HCT116 (cell line): ENCODE measurements at regions not wholly inside any gene's neighbourhood (a gene's known extent, or its start where the extent isn't known, plus 50 kb on each side); places are given as distances from the start of the nearest gene placed in this dataset.

ENCODE experiments used
- CTCF ChIP-seq, 3 experiments: fragments of 200-600 bp in 1 of 3; sonication (generic) in 1 of 3; IDR thresholded peaks in 2 of 3; conservative IDR thresholded peaks in 1 of 3; 2 replicates each; pipeline ENCODE4 v1.5.1; 2012 to 2017; ENCODE audit warnings: low read depth in 2 of 3, low read length in 2 of 3, antibody characterized with exemption in 1 of 3, borderline replicate concordance in 1 of 3, control low read depth in 1 of 3, mild to moderate bottlenecking in 1 of 3, mixed read lengths in 1 of 3, mixed run types in 1 of 3, moderate library complexity in 1 of 3; ENCODE audit not compliant: insufficient read depth in 1 of 3
- EZH2 ChIP-seq: fragments of 200-600 bp; sonication (generic); IDR thresholded peaks from 2 replicates; pipeline ENCODE4 v1.6.1; 2017; ENCODE audit warnings: antibody characterized with exemption, mixed run types
- POLR2A ChIP-seq: IDR thresholded peaks from 2 replicates; pipeline ENCODE4 v1.7.0; 2011; ENCODE audit warnings: borderline replicate concordance; ENCODE audit not compliant: insufficient read depth, insufficient read length; ENCODE audit errors: extremely low read depth
- POLR2AphosphoS5 ChIP-seq: IDR thresholded peaks from 2 replicates; pipeline ENCODE4 v1.6.1; 2011; ENCODE audit warnings: mild to moderate bottlenecking, low read depth, low read length, moderate library complexity
- SRF ChIP-seq: IDR thresholded peaks from 2 replicates; pipeline ENCODE4 v1.6.1; 2012; ENCODE audit warnings: low read depth
- ZBTB33 ChIP-seq: IDR thresholded peaks from 2 replicates; pipeline ENCODE4 v1.6.1; 2011; ENCODE audit warnings: mild to moderate bottlenecking, low read length, moderate library complexity; ENCODE audit not compliant: insufficient replicate concordance; ENCODE audit errors: extremely low read depth

- TF ChIP-seq EZH2 (no peak), POLR2A (no peak), SRF (no peak), CTCF (IDR thresholded peaks at IDR 0.05 in 2 of 3, conservative IDR thresholded peaks at IDR 0.05 in 1 of 3; ENCODE audit: borderline replicate concordance in 1 of 3, insufficient read depth in 1 of 3, low read depth in 2 of 3, low read length in 2 of 3) (no peak), ZBTB33 (no peak), POLR2AphosphoS5 (no peak)
Observed at GRCh38 chr7:119706608-119707007, 566.4 kb upstream of the KCND2 start.
